HEK293 (cell line): ENCODE measurements at regions not wholly inside any gene's neighbourhood (a gene's known extent, or its start where the extent isn't known, plus 50 kb on each side); places are given as distances from the start of the nearest gene placed in this dataset.
A peak's percentile ranks its signal among the peaks of the same experiment; 100 is the strongest.

Experiments used
- CTCF ChIA-PET: fragments of 350-600 bp; formaldehyde crosslinking; extraction: SDS; loops from one replicate; lab custom pipeline; 2021; ENCODE audit warnings: antibody characterized with exemption; lab: Yijun Ruan, JAX
- POLR2A ChIA-PET: fragments of 300-600 bp; formaldehyde crosslinking; extraction: SDS; loops from one replicate; lab custom pipeline; 2020; ENCODE audit warnings: antibody characterized with exemption, inconsistent platforms; lab: Yijun Ruan, JAX
- H3K27ac ChIP-seq: fragments of 200-500 bp; sonication (Bioruptor generic); 2 replicates; pipeline ENCODE4 v1.5.1; 2014; ENCODE audit warnings: low read depth, low read length, control low read depth, inconsistent platforms; ENCODE audit errors: extremely low read depth
- H3K36me3 ChIP-seq, 2 experiments: fragments of 200-500 bp in 1 of 2; sonication (Bioruptor generic) in 1 of 2; 1 replicate in 1 of 2; 2 replicates in 1 of 2; pipeline ENCODE4 v1.5.1; 2014 to 2017; ENCODE audit warnings: inconsistent platforms in 2 of 2, low read length in 2 of 2; ENCODE audit not compliant: control insufficient read depth in 2 of 2, insufficient read depth in 1 of 2
- H3K4me1 ChIP-seq: fragments of 200-500 bp; sonication (Bioruptor generic); 2 replicates; pipeline ENCODE4 v1.5.1; 2014; ENCODE audit warnings: mild to moderate bottlenecking, low read length, inconsistent platforms; ENCODE audit not compliant: control insufficient read depth, insufficient read depth
- H3K4me3 ChIP-seq: 2 replicates; pipeline ENCODE4 v1.5.1; 2011; ENCODE audit warnings: low read depth, mild to moderate bottlenecking, control low read depth, low read length, moderate library complexity
- H3K9me3 ChIP-seq: fragments of 200-500 bp; sonication (Bioruptor generic); 2 replicates; pipeline ENCODE4 v1.5.1; 2014; ENCODE audit warnings: low read depth, low read length, inconsistent platforms; ENCODE audit not compliant: control insufficient read depth, insufficient read depth
- EGR2 ChIP-seq: fragments of 450-650 bp; formaldehyde crosslinking; IDR thresholded peaks from 2 replicates; pipeline ENCODE4 v1.5.1; 2016; ENCODE audit warnings: low read depth, missing biosample characterization, missing genetic modification characterization
- GLIS1 ChIP-seq: fragments of 450-650 bp; formaldehyde crosslinking; IDR thresholded peaks from 2 replicates; pipeline ENCODE4 v1.5.1; 2016; ENCODE audit warnings: missing biosample characterization, missing genetic modification characterization
- PRDM2 ChIP-seq: fragments of 450-650 bp; formaldehyde crosslinking; IDR thresholded peaks from 2 replicates; pipeline ENCODE4 v1.5.1; 2016; ENCODE audit warnings: missing biosample characterization, missing genetic modification characterization, borderline replicate concordance
- REPIN1 ChIP-seq: fragments of 450-650 bp; formaldehyde crosslinking; IDR thresholded peaks from 2 replicates; pipeline ENCODE4 v1.5.1; 2017; ENCODE audit warnings: missing biosample characterization, missing genetic modification characterization, low read depth
- ZBTB20 ChIP-seq: fragments of 450-650 bp; formaldehyde crosslinking; IDR thresholded peaks from 2 replicates; pipeline ENCODE4 v1.5.1; 2016; ENCODE audit warnings: missing biosample characterization, missing genetic modification characterization
- ZBTB7A ChIP-seq: fragments of 450-650 bp; formaldehyde crosslinking; IDR thresholded peaks from 2 replicates; pipeline ENCODE4 v1.5.1; 2016; ENCODE audit warnings: low read depth, missing biosample characterization, missing genetic modification characterization
- ZFHX2 ChIP-seq: fragments of 450-650 bp; formaldehyde crosslinking; conservative IDR thresholded peaks from 2 replicates; pipeline ENCODE4 v1.5.1; 2016; ENCODE audit warnings: missing biosample characterization, missing genetic modification characterization
- ZIC2 ChIP-seq: fragments of 450-650 bp; formaldehyde crosslinking; IDR thresholded peaks from 2 replicates; pipeline ENCODE4 v1.5.1; 2016; ENCODE audit warnings: missing biosample characterization, missing genetic modification characterization
- ZNF157 ChIP-seq: fragments of 450-650 bp; formaldehyde crosslinking; IDR thresholded peaks from 2 replicates; pipeline ENCODE4 v1.5.1; 2016; ENCODE audit warnings: missing biosample characterization, missing genetic modification characterization
- ZNF16 ChIP-seq: fragments of 450-650 bp; formaldehyde crosslinking; IDR thresholded peaks from 2 replicates; pipeline ENCODE4 v1.5.1; 2016; ENCODE audit warnings: low read depth, missing biosample characterization, missing genetic modification characterization
- ZNF324 ChIP-seq: fragments of 450-650 bp; formaldehyde crosslinking; IDR thresholded peaks from 2 replicates; pipeline ENCODE4 v1.5.1; 2016; ENCODE audit warnings: missing biosample characterization, missing genetic modification characterization
- ZNF704 ChIP-seq: fragments of 450-650 bp; formaldehyde crosslinking; IDR thresholded peaks from 2 replicates; pipeline ENCODE4 v1.5.1; 2016; ENCODE audit warnings: missing biosample characterization, missing genetic modification characterization

GRCh38 chr15:70433586-70434324 lies 329.6 kb downstream of the UACA start:
- CTCF ChIA-PET = interaction anchor here (0.6 to 2.2 kb wide), 6 partner anchors 9 to 950 kb away, joined by 3 to 6 read pairs (median 3); no protein-coding TSS in a partner anchor
- TF ChIP-seq ZNF157 (tag by site-specific recombination) = no peak
- TF ChIP-seq ZBTB7A (tag by site-specific recombination) = no peak
- TF ChIP-seq ZFHX2 (tag by site-specific recombination) = peak; percentile 52
- TF ChIP-seq ZNF324 (tag by site-specific recombination) = no peak
- TF ChIP-seq ZNF704 = no peak
- peak; percentile 71 for TF ChIP-seq EGR2 (tag by site-specific recombination)
- TF ChIP-seq, all 188 proteins: peak for 2
- H3K4me3 ChIP-seq = no peak overlapping the region
- no peak overlapping the region for H3K27ac ChIP-seq
- no peaks in the 10 kb centered on the region for H3K36me3 ChIP-seq
- peaks cover 3% of the 10 kb centered on the region; the same call in 1 of the 2 replicates for H3K4me1 ChIP-seq
- no peaks in the 10 kb centered on the region for H3K9me3 ChIP-seq
- POLR2A ChIA-PET = interaction anchor here (1.0 kb wide), 1 partner anchor 74 kb away, joined by 3 read pairs; no protein-coding TSS in a partner anchor

- ChIA-PET POLR2A (no interaction called here), CTCF (interaction anchor here (0.7 to 2.2 kb wide), 6 partner anchors 8 to 889 kb away, joined by 3 to 6 read pairs (median 4); no protein-coding TSS in a partner anchor)
- Histone ChIP-seq H3K36me3 (no peaks in the 10 kb centered on the region), H3K4me3 (no peak overlapping the region), H3K27ac (no peak overlapping the region), H3K4me1 (peaks cover 3% of the 10 kb centered on the region; the same call in 1 of the 2 replicates), H3K9me3 (no peaks in the 10 kb centered on the region)
- TF ChIP-seq REPIN1 (tag by site-specific recombination) = no peak
These were observed 330.3 kb downstream of the UACA start for GRCh38 chr15:70432924-70433495.

- H3K4me1 ChIP-seq = peaks cover 3% of the 10 kb centered on the region; the same call in 1 of the 2 replicates
- H3K4me3 ChIP-seq = no peak overlapping the region
- no peaks in the 10 kb centered on the region for H3K36me3 ChIP-seq
- peak; percentile 33; the same call in 1 of the 2 replicates for TF ChIP-seq ZIC2
- TF ChIP-seq GLIS1 (tag by site-specific recombination) = peak; percentile 42
- no peak for TF ChIP-seq ZNF16 (tag by site-specific recombination)
- 0 out of 2 replicates have a peak, but pooled peaks have one; percentile 37 for TF ChIP-seq ZBTB20
- no peak for TF ChIP-seq PRDM2 (tag by site-specific recombination)
- TF ChIP-seq, all 188 proteins: peak for 3
- Histone ChIP-seq H3K9me3 (no peaks in the 10 kb centered on the region), H3K27ac (no peak overlapping the region)
- POLR2A ChIA-PET = no interaction called here
- CTCF ChIA-PET = interaction anchor here (2.0 to 2.2 kb wide), 2 partner anchors 28 to 34 kb away, joined by 4 to 6 read pairs; no protein-coding TSS in a partner anchor
These were observed 331.5 kb downstream of the UACA start for GRCh38 chr15:70431854-70432253.
